OCI-LY1 (cell line): ENCODE measurements at regions not wholly inside any gene's neighbourhood (a gene's known extent, or its start where the extent isn't known, plus 50 kb on each side); places are given as distances from the start of the nearest gene placed in this dataset.

Source experiments
- EZH2 ChIP-seq: fragments of 200-600 bp; sonication (generic), shearing (Covaris generic); IDR thresholded peaks from 2 replicates; pipeline ENCODE4 v1.8.0; 2017; ENCODE audit warnings: borderline replicate concordance, mixed run types, mild to moderate bottlenecking, antibody characterized with exemption, low read length, moderate library complexity, mixed read lengths
- TF ChIP-seq, protein P1 (sequence below): fragments of 200-600 bp; sonication (generic), shearing (Covaris generic); IDR thresholded peaks from 2 replicates; pipeline ENCODE4 v1.5.1; 2017; ENCODE audit warnings: mild to moderate bottlenecking, antibody characterized with exemption, low read length, moderate library complexity, mixed read lengths

DNA sequence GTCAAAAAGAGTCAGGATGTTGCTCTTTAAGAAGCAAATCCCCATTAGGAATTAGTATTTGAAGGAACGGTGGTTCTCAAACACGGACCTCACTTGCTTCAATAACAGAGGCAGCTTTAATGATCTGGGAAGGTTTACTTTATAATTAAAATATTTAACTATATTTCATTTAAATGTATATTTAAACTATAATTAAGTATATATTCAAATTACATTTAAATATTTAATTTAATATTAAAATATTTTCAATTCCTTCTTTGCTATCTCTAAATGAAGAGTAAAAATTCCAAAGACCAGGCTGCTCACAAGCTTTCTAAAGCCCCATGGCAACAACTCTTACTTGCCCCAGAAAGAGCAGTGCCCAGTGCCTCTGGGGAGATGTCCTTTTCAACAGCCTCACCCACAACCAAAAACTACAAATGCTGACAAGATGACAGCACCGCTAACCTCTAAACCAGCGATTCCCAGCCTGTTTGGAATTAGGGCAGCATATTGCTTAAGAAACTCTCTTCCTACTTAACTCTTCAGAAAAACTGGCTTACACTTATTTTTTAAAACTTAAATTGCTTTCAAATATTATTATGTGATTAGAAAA lies 62.9 kb upstream of the POU3F3 start:
- TF ChIP-seq, protein P1, sequence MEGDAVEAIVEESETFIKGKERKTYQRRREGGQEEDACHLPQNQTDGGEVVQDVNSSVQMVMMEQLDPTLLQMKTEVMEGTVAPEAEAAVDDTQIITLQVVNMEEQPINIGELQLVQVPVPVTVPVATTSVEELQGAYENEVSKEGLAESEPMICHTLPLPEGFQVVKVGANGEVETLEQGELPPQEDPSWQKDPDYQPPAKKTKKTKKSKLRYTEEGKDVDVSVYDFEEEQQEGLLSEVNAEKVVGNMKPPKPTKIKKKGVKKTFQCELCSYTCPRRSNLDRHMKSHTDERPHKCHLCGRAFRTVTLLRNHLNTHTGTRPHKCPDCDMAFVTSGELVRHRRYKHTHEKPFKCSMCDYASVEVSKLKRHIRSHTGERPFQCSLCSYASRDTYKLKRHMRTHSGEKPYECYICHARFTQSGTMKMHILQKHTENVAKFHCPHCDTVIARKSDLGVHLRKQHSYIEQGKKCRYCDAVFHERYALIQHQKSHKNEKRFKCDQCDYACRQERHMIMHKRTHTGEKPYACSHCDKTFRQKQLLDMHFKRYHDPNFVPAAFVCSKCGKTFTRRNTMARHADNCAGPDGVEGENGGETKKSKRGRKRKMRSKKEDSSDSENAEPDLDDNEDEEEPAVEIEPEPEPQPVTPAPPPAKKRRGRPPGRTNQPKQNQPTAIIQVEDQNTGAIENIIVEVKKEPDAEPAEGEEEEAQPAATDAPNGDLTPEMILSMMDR = no peak
- TF ChIP-seq EZH2 = no peak
